ENCODE measurements at regions not wholly inside any gene's neighbourhood (a gene's known extent, or its start where the extent isn't known, plus 50 kb on each side); places are given as distances from the start of the nearest gene placed in this dataset.

- no peak for DNase-seq
These were observed 325.6 kb downstream of the COG6 start for GRCh38 chr13:39981056-39981455.

- no peak for DNase-seq
These were observed 327.3 kb downstream of the COG6 start for GRCh38 chr13:39982745-39983144.

GRCh38 chr13:39985071-39985470 lies 329.6 kb downstream of the COG6 start:
- DNase-seq: no peak

- no peak for DNase-seq
These were observed 332.9 kb downstream of the COG6 start for GRCh38 chr13:39988351-39988750.

- DNase-seq: no peak
These were observed 342.7 kb downstream of the COG6 start for GRCh38 chr13:39998166-39998565.

GRCh38 chr13:40002016-40002415 lies 346.6 kb downstream of the COG6 start:
- DNase-seq: no peak

- no peak for DNase-seq
These were observed 358.1 kb downstream of the COG6 start for GRCh38 chr13:40013554-40013953.

GRCh38 chr13:40016953-40017660 lies 361.6 kb downstream of the COG6 start:
- no peak for DNase-seq

- no peak for DNase-seq
These were observed 362.3 kb downstream of the COG6 start for GRCh38 chr13:40017662-40018262.

- no peak for DNase-seq
These were observed 368.2 kb downstream of the COG6 start for GRCh38 chr13:40023595-40024203.

GRCh38 chr13:40024204-40024966 lies 368.9 kb downstream of the COG6 start:
- DNase-seq: no peak

GRCh38 chr13:40024967-40025714 lies 369.7 kb downstream of the COG6 start:
- no peak for DNase-seq

GRCh38 chr13:40026174-40026585 lies 370.7 kb downstream of the COG6 start:
- no peak for DNase-seq

GRCh38 chr13:40026741-40027140 lies 371.3 kb downstream of the COG6 start:
- no peak for DNase-seq

- DNase-seq: no peak
These were observed 373.0 kb downstream of the COG6 start for GRCh38 chr13:40028446-40028845.

- DNase-seq: no peak
These were observed 375.6 kb downstream of the COG6 start for GRCh38 chr13:40031031-40031430.

GRCh38 chr13:40039061-40039460 lies 383.6 kb downstream of the COG6 start:
- no peak for DNase-seq

- DNase-seq: no peak
These were observed 387.5 kb downstream of the COG6 start for GRCh38 chr13:40042991-40043390.

GRCh38 chr13:40043764-40044163 lies 388.3 kb downstream of the COG6 start:
- DNase-seq: no peak

GRCh38 chr13:40047322-40047771 lies 391.9 kb downstream of the COG6 start:
- DNase-seq: no peak

GRCh38 chr13:40048551-40048950 lies 393.1 kb downstream of the COG6 start:
- no peak for DNase-seq

GRCh38 chr13:40052954-40053353 lies 397.5 kb downstream of the COG6 start:
- DNase-seq: no peak

- no peak for DNase-seq
These were observed 397.9 kb downstream of the COG6 start for GRCh38 chr13:40053401-40053800.

All from SHP77 treated with DMSO at 0.1 percent for 48 hours (cell line).